ENCODE measurements at regions not wholly inside any gene's neighbourhood (a gene's known extent, or its start where the extent isn't known, plus 50 kb on each side); places are given as distances from the start of the nearest gene placed in this dataset.

DNA sequence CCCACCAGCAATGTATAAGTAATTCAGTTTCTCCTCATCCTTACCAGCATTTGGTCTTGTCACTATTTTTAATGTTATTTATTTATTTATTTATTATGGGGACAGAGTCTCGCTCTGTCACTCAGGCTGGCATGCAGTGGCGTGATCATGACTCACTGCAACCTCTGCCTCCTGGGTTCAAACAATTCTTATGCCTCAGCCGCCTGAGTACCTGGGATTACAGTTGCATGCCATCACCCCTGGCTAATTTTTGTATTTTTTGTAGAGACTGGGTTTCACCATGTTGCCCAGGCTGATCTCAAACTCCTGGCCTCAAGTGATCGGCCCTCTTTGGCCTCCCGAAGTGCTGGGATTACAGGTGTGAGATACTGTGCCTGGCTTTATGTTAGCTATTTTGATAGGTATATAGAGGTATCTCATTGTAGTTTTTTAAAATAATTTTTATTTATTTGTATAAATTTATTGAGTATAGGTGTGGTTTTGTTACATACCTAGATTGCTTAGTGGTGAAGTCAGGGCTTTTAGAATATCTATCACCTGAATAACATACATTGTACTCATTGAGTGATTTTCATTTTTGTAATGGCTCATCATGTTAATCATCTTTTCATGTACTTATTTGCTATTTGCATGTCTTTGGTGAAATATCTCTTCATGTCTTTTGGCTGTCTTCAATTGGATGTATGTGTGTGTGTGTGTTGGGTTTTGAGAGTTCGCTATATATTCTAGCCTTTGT lies 53.3 kb downstream of the TANC2 start:
- H2AFZ ChIP-seq (ENCODE audit: low read length), result no peak overlapping the region
- no peak overlapping the region for H3K4me2 ChIP-seq (ENCODE audit: low read depth, low read length, poor library complexity, severe bottlenecking)
- no peaks in the 10 kb centered on the region for H3K4me1 ChIP-seq (ENCODE audit: insufficient read depth, low read length, poor library complexity, severe bottlenecking)
- no peaks in the 10 kb centered on the region for H3K9me2 ChIP-seq (replicated peaks; ENCODE audit: low read depth, low read length)
- H3F3A ChIP-seq (ENCODE audit: low read depth), result no peaks in the 10 kb centered on the region
- no peak for TF ChIP-seq EZH2phosphoT487 (IDR thresholded peaks at IDR 0.05; ENCODE audit: borderline replicate concordance)
- TF ChIP-seq CTCF (conservative IDR thresholded peaks at IDR 0.05; ENCODE audit: low read length), result no peak
- H4K20me1 ChIP-seq (ENCODE audit: insufficient read depth, low read length, poor library complexity, severe bottlenecking), result no peaks in the 10 kb centered on the region
- no peak overlapping the region for H3K9ac ChIP-seq (ENCODE audit: low read depth, low read length, poor library complexity, severe bottlenecking)
- H3K9me3 ChIP-seq (ENCODE audit: insufficient read depth, low read depth, low read length), result peaks cover 5% of the 10 kb centered on the region; the same call in 1 of the 2 replicates
- no peaks in the 10 kb centered on the region for H3K27me3 ChIP-seq (ENCODE audit: insufficient read depth, low read length, poor library complexity, severe bottlenecking)
- no peak overlapping the region for H3K4me3 ChIP-seq (ENCODE audit: low read length, poor library complexity, severe bottlenecking)
- H3K36me3 ChIP-seq (ENCODE audit: insufficient read depth, low read length), result no peaks in the 10 kb centered on the region
- H3K79me2 ChIP-seq (ENCODE audit: insufficient read depth, low read length), result no peaks in the 10 kb centered on the region; the same call in 1 of the 2 replicates

DNA sequence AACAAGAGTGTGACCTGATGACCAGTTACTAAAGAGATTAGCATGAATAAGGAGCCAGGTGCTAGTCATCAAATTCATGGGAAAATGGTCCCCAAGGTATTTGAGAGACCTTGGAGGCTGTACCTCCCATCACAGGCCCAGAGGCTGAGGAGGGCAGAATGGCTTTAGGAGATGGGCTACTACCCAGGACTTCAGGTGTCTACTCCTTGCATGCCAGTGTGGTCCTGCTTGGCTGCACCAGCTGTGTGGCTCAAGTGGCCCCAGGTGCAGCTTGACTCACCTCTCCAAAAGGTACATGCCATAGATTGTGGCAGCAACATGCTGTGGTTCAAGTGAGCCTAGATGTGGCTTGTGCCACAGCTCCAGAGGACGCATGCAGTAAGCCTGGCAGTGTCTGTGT lies 56.5 kb downstream of the TANC2 start:
- Histone ChIP-seq H3K9me3 (ENCODE audit: insufficient read depth, low read depth, low read length) (peaks cover 5% of the 10 kb centered on the region; the same call in 1 of the 2 replicates), H3K9ac (ENCODE audit: low read depth, low read length, poor library complexity, severe bottlenecking) (no peak overlapping the region), H3K79me2 (ENCODE audit: insufficient read depth, low read length) (no peaks in the 10 kb centered on the region; the same call in 1 of the 2 replicates), H2AFZ (ENCODE audit: low read length) (no peak overlapping the region), H3K9me2 (replicated peaks; ENCODE audit: low read depth, low read length) (no peaks in the 10 kb centered on the region), H3K36me3 (ENCODE audit: insufficient read depth, low read length) (no peaks in the 10 kb centered on the region), H3K27me3 (ENCODE audit: insufficient read depth, low read length, poor library complexity, severe bottlenecking) (no peaks in the 10 kb centered on the region), H3K4me3 (ENCODE audit: low read length, poor library complexity, severe bottlenecking) (no peak overlapping the region), H4K20me1 (ENCODE audit: insufficient read depth, low read length, poor library complexity, severe bottlenecking) (no peaks in the 10 kb centered on the region), H3F3A (ENCODE audit: low read depth) (no peaks in the 10 kb centered on the region), H3K4me1 (ENCODE audit: insufficient read depth, low read length, poor library complexity, severe bottlenecking) (no peaks in the 10 kb centered on the region), H3K4me2 (ENCODE audit: low read depth, low read length, poor library complexity, severe bottlenecking) (no peak overlapping the region)
- TF ChIP-seq EZH2phosphoT487 (IDR thresholded peaks at IDR 0.05; ENCODE audit: borderline replicate concordance) (no peak), CTCF (conservative IDR thresholded peaks at IDR 0.05; ENCODE audit: low read length) (no peak)

GRCh38 chr17:63023049-63023448 lies 57.0 kb downstream of the TANC2 start:
- Histone ChIP-seq H3K27me3 (ENCODE audit: insufficient read depth, low read length, poor library complexity, severe bottlenecking) (no peaks in the 10 kb centered on the region), H3K4me2 (ENCODE audit: low read depth, low read length, poor library complexity, severe bottlenecking) (no peak overlapping the region), H3K4me3 (ENCODE audit: low read length, poor library complexity, severe bottlenecking) (no peak overlapping the region), H3K4me1 (ENCODE audit: insufficient read depth, low read length, poor library complexity, severe bottlenecking) (no peaks in the 10 kb centered on the region), H3K9me2 (replicated peaks; ENCODE audit: low read depth, low read length) (no peaks in the 10 kb centered on the region), H3K9ac (ENCODE audit: low read depth, low read length, poor library complexity, severe bottlenecking) (no peak overlapping the region), H2AFZ (ENCODE audit: low read length) (no peak overlapping the region), H4K20me1 (ENCODE audit: insufficient read depth, low read length, poor library complexity, severe bottlenecking) (no peaks in the 10 kb centered on the region), H3K36me3 (ENCODE audit: insufficient read depth, low read length) (no peaks in the 10 kb centered on the region), H3K79me2 (ENCODE audit: insufficient read depth, low read length) (no peaks in the 10 kb centered on the region; the same call in 1 of the 2 replicates), H3K9me3 (ENCODE audit: insufficient read depth, low read depth, low read length) (peaks cover 5% of the 10 kb centered on the region; the same call in 1 of the 2 replicates), H3F3A (ENCODE audit: low read depth) (no peaks in the 10 kb centered on the region)
- TF ChIP-seq CTCF (conservative IDR thresholded peaks at IDR 0.05; ENCODE audit: low read length) (no peak), EZH2phosphoT487 (IDR thresholded peaks at IDR 0.05; ENCODE audit: borderline replicate concordance) (no peak)
